GM23338 (cell line): ENCODE measurements at regions not wholly inside any gene's neighbourhood (a gene's known extent, or its start where the extent isn't known, plus 50 kb on each side); places are given as distances from the start of the nearest gene placed in this dataset.

Experiments used
- CTCF ChIP-seq, 2 experiments: fragments of 200-600 bp in 1 of 2; sonication (generic) in 1 of 2; conservative IDR thresholded peaks; 2 replicates each; pipeline versions ENCODE4 v1.5.1 to v1.6.1; 2016 to 2017; ENCODE audit warnings: antibody characterized with exemption in 2 of 2, low read depth in 2 of 2, mild to moderate bottlenecking in 2 of 2, moderate library complexity in 1 of 2
- EZH2 ChIP-seq: fragments of 200-600 bp; sonication (generic); IDR thresholded peaks from one replicate; pipeline ENCODE4 v1.8.0; 2017; ENCODE audit warnings: antibody characterized with exemption, mild to moderate bottlenecking, low read depth; ENCODE audit not compliant: unreplicated experiment
- EZH2phosphoT487 ChIP-seq: fragments of 200-600 bp; sonication (generic); IDR thresholded peaks from one replicate; pipeline ENCODE4 v1.8.1; 2018; ENCODE audit warnings: antibody characterized with exemption; ENCODE audit not compliant: unreplicated experiment
- POLR2AphosphoS5 ChIP-seq: IDR thresholded peaks from 2 replicates; pipeline ENCODE4 v1.6.1; 2016; ENCODE audit warnings: antibody characterized with exemption, low read depth
- REST ChIP-seq: IDR thresholded peaks from one replicate; pipeline ENCODE4 v1.6.1; 2018; ENCODE audit warnings: antibody characterized with exemption; ENCODE audit not compliant: unreplicated experiment

GRCh38 chr20:56941101-56941686 lies 312.1 kb downstream of the TFAP2C start:
- no peak for TF ChIP-seq POLR2AphosphoS5
- no peak for TF ChIP-seq EZH2
- TF ChIP-seq CTCF (conservative IDR thresholded peaks at IDR 0.05; ENCODE audit: low read depth in 2 of 2): no peak
- no peak for TF ChIP-seq EZH2phosphoT487
- no peak for TF ChIP-seq REST
